ENCODE measurements at regions not wholly inside any gene's neighbourhood (a gene's known extent, or its start where the extent isn't known, plus 50 kb on each side); places are given as distances from the start of the nearest gene placed in this dataset.
"Not testable (repeated sequence)": the region's sequence is repeated elsewhere in the genome, so short reads cannot be mapped to it uniquely, and the experiment has no call there.

GRCh38 chr2:131681611-131682121 lies 154.0 kb downstream of the CCDC74A start:
- TF ChIP-seq CTCF (IDR thresholded peaks at IDR 0.05); ZFX (IDR thresholded peaks at IDR 0.05; ENCODE audit: borderline replicate concordance): not testable (repeated sequence)
